K562 (cell line): ENCODE measurements at regions not wholly inside any gene's neighbourhood (a gene's known extent, or its start where the extent isn't known, plus 50 kb on each side); places are given as distances from the start of the nearest gene placed in this dataset.

Experiments used
- ATAC-seq: fragments of 200-7000 bp; cut with Tn5 transposase; 3 replicates; pipeline ENCODE4 v1.9.1; 2020; ENCODE audit warnings: moderate library complexity
- BruUV-seq: library from RNA; stranded (reverse); fragments of 400-500 nt; replicated peaks from 2 replicates; lab custom pipeline; 2021; lab: Mats Ljungman, UMichigan
- CTCF ChIA-PET: fragments of 300-600 bp; formaldehyde crosslinking; extraction: SDS; loops from one replicate; lab custom pipeline; 2021; ENCODE audit warnings: low intra/inter-chr PET ratio; lab: Yijun Ruan, JAX
- POLR2A ChIA-PET: fragments of 300-600, 350-650 bp; sonication (Branson Sonifier 250); formaldehyde crosslinking; extraction: SDS; loops from one replicate; lab custom pipeline; 2021; ENCODE audit warnings: antibody characterized with exemption, inconsistent platforms; lab: Yijun Ruan, JAX
- DNase-seq, 4 experiments: peaks; one replicate each; pipeline versions ENCODE4 v3.0.0 to v3.0.0-alpha.2; 2011 to 2018; ENCODE audit warnings: low spot score in 3 of 4, mixed read lengths in 3 of 4; ENCODE audit errors: extremely low read depth in 1 of 4
- FAIRE-seq: peaks from 2 replicates; lab custom pipeline; 2011; peaks lifted over from hg19 to GRCh38; lab: Jason Lieb, UNC
- H2AFZ ChIP-seq: 2 replicates; pipeline ENCODE4 v1.6.0; 2011; ENCODE audit warnings: low read depth, low read length, control low read depth, inconsistent platforms
- H3K27ac ChIP-seq: fragments of 200-600 bp; 3 replicates; pipeline ENCODE4 v1.8.0; 2011; ENCODE audit warnings: low read depth, mild to moderate bottlenecking, control low read depth, inconsistent platforms, low read length, moderate library complexity, mixed read lengths; ENCODE audit errors: extremely low read depth
- H3K27me3 ChIP-seq, 2 experiments: fragments of 300-600 bp in 1 of 2; 2 replicates in 1 of 2; 3 replicates in 1 of 2; pipeline versions ENCODE4 v1.6.0 to v1.8.0; 2011; ENCODE audit warnings: inconsistent platforms in 2 of 2, low read length in 2 of 2, mild to moderate bottlenecking in 1 of 2, mixed read lengths in 1 of 2, moderate library complexity in 1 of 2; ENCODE audit not compliant: control insufficient read depth in 2 of 2, insufficient read depth in 2 of 2
- H3K36me3 ChIP-seq: fragments of 300-600 bp; 3 replicates; pipeline ENCODE4 v1.8.0; 2011; ENCODE audit warnings: mild to moderate bottlenecking, low read length, inconsistent platforms; ENCODE audit not compliant: control insufficient read depth, insufficient read depth
- H3K4me1 ChIP-seq, 2 experiments: fragments of 200-600 bp in 1 of 2; replicated peaks in 1 of 2; 2 replicates in 1 of 2; 3 replicates in 1 of 2; pipeline versions ENCODE4 v1.5.1 to v1.8.0; 2011; ENCODE audit warnings: inconsistent platforms in 2 of 2, low read length in 2 of 2, mild to moderate bottlenecking in 1 of 2, mixed read lengths in 1 of 2, moderate library complexity in 1 of 2; ENCODE audit not compliant: control insufficient read depth in 2 of 2, insufficient read depth in 2 of 2
- H3K4me2 ChIP-seq: 2 replicates; pipeline ENCODE4 v1.6.1; 2011; ENCODE audit warnings: low read length, control low read depth, inconsistent platforms, mixed read lengths; ENCODE audit not compliant: insufficient read depth
- H3K4me3 ChIP-seq: fragments of 200-600 bp; sonication (generic), shearing (Covaris generic); 2 replicates; pipeline ENCODE4 v1.5.1; 2016; ENCODE audit warnings: control low read depth, inconsistent platforms
- H3K79me2 ChIP-seq: fragments of 200-600 bp; 3 replicates; pipeline ENCODE4 v1.8.0; 2011; ENCODE audit warnings: low read length, inconsistent platforms; ENCODE audit not compliant: control insufficient read depth, insufficient read depth
- H3K9ac ChIP-seq, 2 experiments: 2 replicates each; pipeline versions ENCODE4 v1.6.0 to v1.6.1; 2011; ENCODE audit warnings: low read depth in 2 of 2, low read length in 2 of 2, control low read depth in 1 of 2, inconsistent platforms in 1 of 2, mild to moderate bottlenecking in 1 of 2, mixed read lengths in 1 of 2; ENCODE audit not compliant: insufficient read depth in 1 of 2
- H3K9me1 ChIP-seq: one replicate; pipeline ENCODE4 v1.6.0; 2011; ENCODE audit warnings: inconsistent platforms, mild to moderate bottlenecking, low read length, moderate library complexity; ENCODE audit not compliant: control insufficient read depth, insufficient read depth
- H3K9me3 ChIP-seq: replicated peaks from 2 replicates; pipeline ENCODE4 v1.5.1; 2011; ENCODE audit warnings: low read depth, low read length, inconsistent platforms; ENCODE audit not compliant: control insufficient read depth, insufficient read depth
- H4K20me1 ChIP-seq: replicated peaks from 2 replicates; pipeline ENCODE4 v1.6.1; 2011; ENCODE audit warnings: low read length, inconsistent platforms, mixed read lengths; ENCODE audit not compliant: control insufficient read depth, insufficient read depth
- POU5F1 ChIP-seq: fragments of 150-350 bp; IDR thresholded peaks from 2 replicates; pipeline ENCODE4 v1.6.1; 2014; ENCODE audit warnings: borderline replicate concordance, low read length, low read depth, mild to moderate bottlenecking; ENCODE audit not compliant: partially characterized antibody
- RBBP5 ChIP-seq: fragments of 200-600 bp; sonication (generic); IDR thresholded peaks from 2 replicates; pipeline ENCODE4 v1.6.1; 2012; ENCODE audit warnings: borderline replicate concordance, mild to moderate bottlenecking, low read length, control low read depth, inconsistent platforms; ENCODE audit not compliant: insufficient read depth, poor library complexity, severe bottlenecking
- RBM25 ChIP-seq: fragments of 200-400 bp; formaldehyde crosslinking; IDR thresholded peaks from 2 replicates; pipeline ENCODE4 v1.6.1; 2018; ENCODE audit warnings: low read length, low read depth, moderate library complexity; ENCODE audit not compliant: severe bottlenecking
- in situ Hi-C: fragments of 300-500 bp; cut with MboI; formaldehyde crosslinking; loops from 4 replicates; pipeline ENCODE4 v1.15.0; 2018; ENCODE audit warnings: inconsistent platforms, mixed read lengths
- intact Hi-C: fragments of 100-400 bp; cut with micrococcal nuclease; formaldehyde crosslinking; loops from 2 replicates; pipeline ENCODE4 v1.14.2; 2022
- TF ChIP-seq, protein P1 (sequence below): fragments of 250-450 bp; sonication (Bioruptor Pico); IDR thresholded peaks from 2 replicates; pipeline ENCODE4 v1.8.0; 2021; ENCODE audit warnings: moderate library complexity, mild to moderate bottlenecking, inconsistent platforms
- TF ChIP-seq, protein P2 (sequence below): fragments of 450-650 bp; formaldehyde crosslinking; IDR thresholded peaks from 2 replicates; pipeline ENCODE4 v1.4.0; 2022; ENCODE audit warnings: missing genetic modification characterization

DNA sequence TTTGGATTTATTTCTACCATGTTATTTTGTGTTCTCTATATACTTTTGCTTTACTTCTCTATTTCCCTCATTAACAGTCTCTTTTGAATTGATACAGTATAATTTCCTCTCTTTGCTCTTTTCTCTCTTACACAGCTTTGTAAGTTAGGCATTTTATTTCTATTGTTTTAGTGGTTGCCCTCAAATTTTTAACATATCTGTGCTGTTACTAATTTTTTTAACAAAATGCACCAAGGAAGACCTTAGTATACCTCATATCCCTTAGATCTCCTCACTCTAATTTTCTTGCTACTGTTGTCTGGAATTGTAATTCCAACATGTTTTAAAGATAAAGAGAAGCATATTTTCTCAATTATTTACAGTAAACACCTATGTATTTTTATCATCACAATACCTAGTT, 416.8 kb upstream of the SLC14A2 start:
- POLR2A ChIA-PET, result no interaction called here
- no peaks in the 10 kb centered on the region for H4K20me1 ChIP-seq
- no peaks in the 10 kb centered on the region for H3K9me1 ChIP-seq
- intact Hi-C loops, result no loop called here
- TF ChIP-seq, protein P1, sequence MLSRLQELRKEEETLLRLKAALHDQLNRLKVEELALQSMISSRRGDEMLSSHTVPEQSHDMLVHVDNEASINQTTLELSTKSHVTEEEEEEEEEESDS, result no peak
- TF ChIP-seq RBM25 (no peak), POU5F1 (no peak), RBBP5 (no peak)
- TF ChIP-seq, protein P2, sequence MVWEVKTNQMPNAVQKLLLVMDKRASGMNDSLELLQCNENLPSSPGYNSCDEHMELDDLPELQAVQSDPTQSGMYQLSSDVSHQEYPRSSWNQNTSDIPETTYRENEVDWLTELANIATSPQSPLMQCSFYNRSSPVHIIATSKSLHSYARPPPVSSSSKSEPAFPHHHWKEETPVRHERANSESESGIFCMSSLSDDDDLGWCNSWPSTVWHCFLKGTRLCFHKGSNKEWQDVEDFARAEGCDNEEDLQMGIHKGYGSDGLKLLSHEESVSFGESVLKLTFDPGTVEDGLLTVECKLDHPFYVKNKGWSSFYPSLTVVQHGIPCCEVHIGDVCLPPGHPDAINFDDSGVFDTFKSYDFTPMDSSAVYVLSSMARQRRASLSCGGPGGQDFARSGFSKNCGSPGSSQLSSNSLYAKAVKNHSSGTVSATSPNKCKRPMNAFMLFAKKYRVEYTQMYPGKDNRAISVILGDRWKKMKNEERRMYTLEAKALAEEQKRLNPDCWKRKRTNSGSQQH (CRISPR knock-in tag), result no peak
- no peak overlapping the region for H3K4me3 ChIP-seq
- CTCF ChIA-PET, result no interaction called here
- no peaks in the 10 kb centered on the region for H3K36me3 ChIP-seq
- H3K27ac ChIP-seq, result no peak overlapping the region
- in situ Hi-C loops, result no loop called here
- no peaks in the 10 kb centered on the region for H3K27me3 ChIP-seq
- no peak for ATAC-seq
- H3K79me2 ChIP-seq, result no peaks in the 10 kb centered on the region
- no TSS peak for BruUV-seq
- no peak overlapping the region for H2AFZ ChIP-seq
- H3K4me2 ChIP-seq, result no peak overlapping the region
- no peak for FAIRE-seq
- H3K9ac ChIP-seq, result no peak overlapping the region
- no peaks in the 10 kb centered on the region for H3K9me3 ChIP-seq
- H3K4me1 ChIP-seq, result no peaks in the 10 kb centered on the region
- DNase-seq, result no peak
